ENCODE measurements at regions not wholly inside any gene's neighbourhood (a gene's known extent, or its start where the extent isn't known, plus 50 kb on each side); places are given as distances from the start of the nearest gene placed in this dataset.

GRCh38 chr1:191142748-191143147 lies 665.1 kb upstream of the BRINP3 start:
- intact Hi-C loops (cut with micrococcal nuclease; ENCODE audit: unreplicated experiment) = no loop called here
- Histone ChIP-seq H3K27me3 (ENCODE audit: control insufficient read depth in 1 of 2, insufficient read depth in 2 of 2, low read length in 2 of 2) (no peaks in the 10 kb centered on the region), H3K4me2 (ENCODE audit: low read depth, low read length) (no peak overlapping the region), H2AFZ (ENCODE audit: low read length) (no peak overlapping the region), H3K4me1 (ENCODE audit: insufficient read depth, low read length) (no peaks in the 10 kb centered on the region), H3K4me3 (replicated peaks in 1 of 3; ENCODE audit: insufficient read depth in 1 of 3, low read depth in 2 of 3, low read length in 3 of 3) (no peak overlapping the region), H4K20me1 (ENCODE audit: insufficient read depth, low read length) (no peaks in the 10 kb centered on the region), H3K36me3 (replicated peaks in 1 of 2; ENCODE audit: control insufficient read depth in 1 of 2, insufficient read depth in 2 of 2, low read length in 2 of 2) (no peaks in the 10 kb centered on the region), H3K79me2 (ENCODE audit: insufficient read depth, low read length) (no peaks in the 10 kb centered on the region), H3K9me3 (ENCODE audit: low read length) (no peaks in the 10 kb centered on the region), H3K9ac (ENCODE audit: insufficient read depth, low read depth, low read length) (no peak overlapping the region), H3K27ac (ENCODE audit: extremely low read length, insufficient read depth, low read length) (no peak overlapping the region)
- no TSS peak for BruUV-seq (replicated peaks)
- in situ Hi-C loops (cut with HindIII; ENCODE audit: extremely low pct_ligation_motif_present, low pct_unique_long_range_greater_than_20kb) = no loop called here
- ChIA-PET POLR2A (no interaction called here), CTCF (ENCODE audit: low intra/inter-chr PET ratio, low total read pairs) (no interaction called here)
- DNase-seq (ENCODE audit: low spot score) = no peak
- WGBS (ENCODE audit: low lambda C conversion rate) = 0% methylated on average over 3 of the region's 3 CpGs
- no peak for TF ChIP-seq ZNF747 (CRISPR knock-in tag; IDR thresholded peaks at IDR 0.05; ENCODE audit: borderline replicate concordance)
- TF ChIP-seq ETV6 (CRISPR knock-in tag; conservative IDR thresholded peaks at IDR 0.05) = no peak
- TF ChIP-seq ZNF562 (CRISPR knock-in tag; IDR thresholded peaks at IDR 0.05; ENCODE audit: borderline replicate concordance) = no peak
- TF ChIP-seq ZNF101 (CRISPR knock-in tag; IDR thresholded peaks at IDR 0.05; ENCODE audit: borderline replicate concordance, low read depth) = no peak
- TF ChIP-seq ZNF510 (CRISPR knock-in tag; IDR thresholded peaks at IDR 0.05; ENCODE audit: low read depth) = no peak
- no peak for FAIRE-seq
- ATAC-seq = no peak

- intact Hi-C loops (cut with micrococcal nuclease; ENCODE audit: unreplicated experiment) (no loop called here), in situ Hi-C loops (cut with HindIII; ENCODE audit: extremely low pct_ligation_motif_present, low pct_unique_long_range_greater_than_20kb) (no loop called here)
- H3K36me3 ChIP-seq (replicated peaks in 1 of 2; ENCODE audit: control insufficient read depth in 1 of 2, insufficient read depth in 2 of 2, low read length in 2 of 2) = no peaks in the 10 kb centered on the region
- POLR2A ChIA-PET = no interaction called here
- H3K4me1 ChIP-seq (ENCODE audit: insufficient read depth, low read length) = no peaks in the 10 kb centered on the region
- DNase-seq (ENCODE audit: low spot score) = no peak
- no peak for FAIRE-seq
- H3K4me3 ChIP-seq (replicated peaks in 1 of 3; ENCODE audit: insufficient read depth in 1 of 3, low read depth in 2 of 3, low read length in 3 of 3) = no peak overlapping the region
- no peaks in the 10 kb centered on the region for H3K9me3 ChIP-seq (ENCODE audit: low read length)
- CTCF ChIA-PET (ENCODE audit: low intra/inter-chr PET ratio, low total read pairs) = no interaction called here
- H4K20me1 ChIP-seq (ENCODE audit: insufficient read depth, low read length) = no peaks in the 10 kb centered on the region
- no peak overlapping the region for H3K27ac ChIP-seq (ENCODE audit: extremely low read length, insufficient read depth, low read length)
- H3K9ac ChIP-seq (ENCODE audit: insufficient read depth, low read depth, low read length) = no peak overlapping the region
- no TSS peak for BruUV-seq (replicated peaks)
- ATAC-seq = no peak
- no peak overlapping the region for H3K4me2 ChIP-seq (ENCODE audit: low read depth, low read length)
- WGBS (ENCODE audit: low lambda C conversion rate) = 5% methylated on average over 3 of the region's 3 CpGs
- no peaks in the 10 kb centered on the region for H3K79me2 ChIP-seq (ENCODE audit: insufficient read depth, low read length)
- no peak overlapping the region for H2AFZ ChIP-seq (ENCODE audit: low read length)
- no peaks in the 10 kb centered on the region for H3K27me3 ChIP-seq (ENCODE audit: control insufficient read depth in 1 of 2, insufficient read depth in 2 of 2, low read length in 2 of 2)
- no peak for TF ChIP-seq MAZ (IDR thresholded peaks at IDR 0.05; ENCODE audit: borderline replicate concordance, low read depth, low read length)
- no peak for TF ChIP-seq MAZ (CRISPR knock-in tag; IDR thresholded peaks at IDR 0.05; ENCODE audit: low read depth)
- TF ChIP-seq ZNF562 (CRISPR knock-in tag; IDR thresholded peaks at IDR 0.05; ENCODE audit: borderline replicate concordance) = no peak
- TF ChIP-seq FOXP1 (IDR thresholded peaks at IDR 0.05) = no peak
- no peak for TF ChIP-seq FOXP1 (CRISPR knock-in tag; IDR thresholded peaks at IDR 0.05)
- no peak for TF ChIP-seq ZBTB33 (CRISPR knock-in tag; IDR thresholded peaks at IDR 0.05)
- no peak for TF ChIP-seq MEIS1 (CRISPR knock-in tag; IDR thresholded peaks at IDR 0.05; ENCODE audit: borderline replicate concordance)
- TF ChIP-seq FLYWCH1 (CRISPR knock-in tag; IDR thresholded peaks at IDR 0.05) = no peak
- TF ChIP-seq MZF1 (CRISPR knock-in tag; IDR thresholded peaks at IDR 0.05; ENCODE audit: borderline replicate concordance) = no peak
- no peak for TF ChIP-seq CAMTA2 (CRISPR knock-in tag; IDR thresholded peaks at IDR 0.05; ENCODE audit: borderline replicate concordance)
- no peak for TF ChIP-seq GZF1 (CRISPR knock-in tag; IDR thresholded peaks at IDR 0.05)
- TF ChIP-seq HOXA9 (CRISPR knock-in tag; IDR thresholded peaks at IDR 0.05; ENCODE audit: borderline replicate concordance) = no peak
- no peak for TF ChIP-seq CEBPG (CRISPR knock-in tag; IDR thresholded peaks at IDR 0.05)
- TF ChIP-seq ZFP90 (CRISPR knock-in tag; IDR thresholded peaks at IDR 0.05; ENCODE audit: borderline replicate concordance) = no peak
- no peak for TF ChIP-seq ZNF10 (CRISPR knock-in tag; IDR thresholded peaks at IDR 0.05; ENCODE audit: borderline replicate concordance, low read depth)
Measured at GRCh38 chr1:191145834-191146233, 668.2 kb upstream of the BRINP3 start.

All from HepG2 (cell line).